Psoas muscle (tissue), 7 donors: ENCODE measurements at regions not wholly inside any gene's neighbourhood (a gene's known extent, or its start where the extent isn't known, plus 50 kb on each side); places are given as distances from the start of the nearest gene placed in this dataset.

Source experiments
- ATAC-seq, 4 donors: fragments of 200-7000 bp; cut with Tn5 transposase; one replicate each; pipeline ENCODE4 v1.9.1; 2020; ENCODE audit warnings: moderate library complexity in 3 of 4, mild to moderate bottlenecking in 2 of 4
- DNase-seq, 2 donors: peaks; one replicate each; pipeline ENCODE4 v3.0.0-alpha.2; 2020
- H3K27ac ChIP-seq: fragments of 200-600 bp; one replicate; pipeline ENCODE4 v1.8.0; 2022
- H3K27me3 ChIP-seq, 3 donors: fragments of 200-600 bp in 1 of 3; one replicate each; pipeline versions ENCODE4 v1.6.1 to v1.8.0; 2013 to 2022; ENCODE audit warnings: low read length in 2 of 3, mild to moderate bottlenecking in 2 of 3, moderate library complexity in 1 of 3; ENCODE audit not compliant: insufficient read depth in 3 of 3
- H3K36me3 ChIP-seq, 2 donors: fragments of 200-600 bp in 1 of 2; one replicate each; pipeline versions ENCODE4 v1.6.1 to v1.8.0; 2013 to 2022; ENCODE audit warnings: low read depth in 1 of 2, mild to moderate bottlenecking in 1 of 2, moderate library complexity in 1 of 2; ENCODE audit not compliant: insufficient read depth in 1 of 2
- H3K4me1 ChIP-seq: fragments of 200-600 bp; one replicate; pipeline ENCODE4 v1.8.0; 2022
- H3K4me3 ChIP-seq: fragments of 200-600 bp; one replicate; pipeline ENCODE4 v1.8.0; 2022; ENCODE audit warnings: mild to moderate bottlenecking
- H3K9me3 ChIP-seq: fragments of 200-600 bp; one replicate; pipeline ENCODE4 v1.8.0; 2022
- CTCF ChIP-seq: fragments of 200-600 bp; IDR thresholded peaks from one replicate; pipeline ENCODE4 v1.8.0; 2022; ENCODE audit warnings: antibody characterized with exemption
- WGBS, 3 donors: extraction: QIAGEN DNeasy Blood & Tissue Kit; methylation state at CpG; one replicate each; pipeline versions ENCODE4 v1.1.6 to v1.1.7; 2013; 5-methylcytosine and 5-hydroxymethylcytosine counted together
- intact Hi-C, 2 donors: fragments of 100-400 bp; cut with DNase I; formaldehyde crosslinking; loops; one replicate each; pipeline versions ENCODE4 v1.11.0 to v1.14.2; 2022
- donor health status: healthy with polysubstance abuse.
- donor health status: DM: no; HTN: no; CAD: no; lungs with moderate emphysema.
- donor health status: Bipolar disorder and iron deficiency.
- donor health status: healthy.
- donor health status: DM: yes; HTN: yes; CAD: no.
- donor health status: DM: no; HTN: no; CAD: no.
- donor health status: DM: yes; HTN: yes; CAD: no.

DNA sequence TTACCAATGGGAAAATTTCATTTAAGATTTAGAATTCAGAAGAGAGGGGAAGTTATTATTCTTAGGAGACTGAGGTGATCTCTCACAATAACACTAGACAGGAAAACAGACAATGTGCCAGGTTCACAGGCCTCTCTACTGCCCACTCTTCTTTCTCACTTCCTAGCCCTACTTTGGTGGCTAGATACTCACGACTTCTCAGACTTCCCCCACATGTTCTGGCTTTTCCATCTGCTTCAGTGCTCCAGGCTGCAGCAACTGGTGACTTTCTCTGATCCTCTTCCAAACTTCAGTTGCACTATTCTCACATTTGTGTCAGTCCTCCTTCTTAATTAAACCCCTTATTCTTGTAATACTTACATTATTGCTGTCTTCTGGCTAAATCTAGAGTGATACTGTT is 208.7 kb upstream of the KCTD3 start:
- H3K36me3 ChIP-seq, result no peaks in the 10 kb centered on the region
- TF ChIP-seq CTCF, result no peak
- ATAC-seq, result no peak
- WGBS, 3 donors, result 4 to 22% (median 19%) methylated on average over 1 of the region's 1 CpG
- H3K27me3 ChIP-seq, result no peaks in the 10 kb centered on the region
- no peak for DNase-seq
- H3K9me3 ChIP-seq, result no peaks in the 10 kb centered on the region
- no peak overlapping the region for H3K27ac ChIP-seq
- intact Hi-C loops, result no loop called here
- H3K4me3 ChIP-seq, result no peak overlapping the region
- no peaks in the 10 kb centered on the region for H3K4me1 ChIP-seq

GRCh38 chr1:215360031-215360430 is 207.1 kb upstream of the KCTD3 start:
- Histone ChIP-seq H3K36me3 (no peaks in the 10 kb centered on the region), H3K4me1 (no peaks in the 10 kb centered on the region), H3K9me3 (no peaks in the 10 kb centered on the region), H3K27me3 (no peaks in the 10 kb centered on the region), H3K4me3 (no peak overlapping the region), H3K27ac (no peak overlapping the region)
- no peak for TF ChIP-seq CTCF
- intact Hi-C loops, result no loop called here
- ATAC-seq (no peak), DNase-seq (no peak)

- no peaks in the 10 kb centered on the region for H3K36me3 ChIP-seq
- no peaks in the 10 kb centered on the region for H3K4me1 ChIP-seq
- no peak for TF ChIP-seq CTCF
- 90 to 99% (median 93%) methylated on average over 2 of the region's 2 CpGs for WGBS, 3 donors
- no peaks in the 10 kb centered on the region for H3K27me3 ChIP-seq
- ATAC-seq, result no peak
- DNase-seq, result no peak
- H3K27ac ChIP-seq, result no peak overlapping the region
- no peak overlapping the region for H3K4me3 ChIP-seq
- intact Hi-C loops, result no loop called here
- no peaks in the 10 kb centered on the region for H3K9me3 ChIP-seq
Measured at GRCh38 chr1:215360758-215361157, 206.3 kb upstream of the KCTD3 start.

- H3K27me3 ChIP-seq, result no peaks in the 10 kb centered on the region
- DNase-seq (no peak), ATAC-seq (no peak)
- intact Hi-C loops, result no loop called here
- no peaks in the 10 kb centered on the region for H3K36me3 ChIP-seq
- no peak for TF ChIP-seq CTCF
- H3K27ac ChIP-seq, result no peak overlapping the region
- H3K4me3 ChIP-seq, result no peak overlapping the region
- no peaks in the 10 kb centered on the region for H3K9me3 ChIP-seq
- H3K4me1 ChIP-seq, result no peaks in the 10 kb centered on the region
Measured at GRCh38 chr1:215375381-215375780, 191.7 kb upstream of the KCTD3 start.

DNA sequence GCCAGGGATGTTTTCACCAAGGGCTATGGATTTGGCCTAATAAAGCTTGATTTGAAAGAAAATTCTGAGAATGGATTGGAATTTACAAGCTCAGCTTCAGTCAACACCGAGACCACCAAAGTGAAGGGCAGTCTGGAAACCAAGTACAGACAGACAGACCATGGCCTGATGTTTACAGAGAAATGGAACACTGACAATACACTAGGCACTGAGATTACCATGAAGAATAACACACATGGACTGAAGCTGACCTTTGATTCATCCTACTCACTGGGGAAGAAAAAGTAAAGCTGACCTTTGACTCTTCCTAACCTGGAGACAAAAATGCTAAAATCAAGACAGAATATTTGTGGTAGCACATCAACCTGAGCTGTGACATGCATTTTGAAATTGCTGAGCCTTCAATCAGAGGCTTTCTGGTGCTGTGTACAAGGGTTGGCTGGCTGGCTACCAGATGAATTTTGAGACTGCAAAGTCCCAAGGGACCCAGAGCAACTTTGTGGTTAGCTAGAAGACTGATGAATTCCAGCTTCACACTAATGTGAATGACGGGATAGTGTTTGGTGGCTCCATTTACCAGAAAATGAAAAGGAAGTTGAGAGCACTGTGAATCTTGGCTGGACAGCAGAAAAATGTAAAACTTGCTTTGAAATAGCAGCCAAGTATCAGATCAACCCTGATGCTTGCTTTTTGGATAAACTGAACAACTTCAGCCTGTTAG is 190.4 kb upstream of the KCTD3 start:
- H3K36me3 ChIP-seq, result no peaks in the 10 kb centered on the region
- H3K27me3 ChIP-seq, result no peaks in the 10 kb centered on the region
- no peak overlapping the region for H3K27ac ChIP-seq
- intact Hi-C loops, result no loop called here
- 46 to 61% (median 49%) methylated on average over 2 of the region's 2 CpGs for WGBS, 3 donors
- DNase-seq (peak in 1 of 2 donors; percentile 36), ATAC-seq (no peak)
- no peak overlapping the region for H3K4me3 ChIP-seq
- TF ChIP-seq CTCF, result no peak
- H3K9me3 ChIP-seq, result no peaks in the 10 kb centered on the region
- H3K4me1 ChIP-seq, result no peaks in the 10 kb centered on the region
